Effector CD8-positive, alpha-beta T cell (primary cell): ENCODE measurements at regions not wholly inside any gene's neighbourhood (a gene's known extent, or its start where the extent isn't known, plus 50 kb on each side); places are given as distances from the start of the nearest gene placed in this dataset.
"Not testable (repeated sequence)": the region's sequence is repeated elsewhere in the genome, so short reads cannot be mapped to it uniquely, and the experiment has no call there.

Source experiments
- DNase-seq: peaks from one replicate; lab custom pipeline; 2025; lab: John Stamatoyannopoulos, UW

GRCh38 chr9:30942852-30943251 lies 1441.6 kb upstream of the ACO1 start:
- not testable (repeated sequence) for DNase-seq

GRCh38 chr9:30943446-30944224 lies 1440.8 kb upstream of the ACO1 start:
- no peak for DNase-seq

- DNase-seq: no peak
These were observed 1440.2 kb upstream of the ACO1 start for GRCh38 chr9:30944225-30944569.

GRCh38 chr9:30944741-30945280 lies 1439.6 kb upstream of the ACO1 start:
- DNase-seq: no peak

- DNase-seq: no peak
These were observed 1420.1 kb upstream of the ACO1 start for GRCh38 chr9:30964332-30964731.

GRCh38 chr9:30967476-30967875 lies 1417.0 kb upstream of the ACO1 start:
- no peak for DNase-seq

GRCh38 chr9:30970186-30970585 lies 1414.3 kb upstream of the ACO1 start:
- no peak for DNase-seq

- DNase-seq: no peak
These were observed 1413.6 kb upstream of the ACO1 start for GRCh38 chr9:30970812-30971211.

GRCh38 chr9:30972654-30973053 lies 1411.8 kb upstream of the ACO1 start:
- DNase-seq: no peak

- no peak for DNase-seq
These were observed 1406.5 kb upstream of the ACO1 start for GRCh38 chr9:30977965-30978364.

GRCh38 chr9:30982301-30982700 lies 1402.1 kb upstream of the ACO1 start:
- no peak for DNase-seq

- DNase-seq: no peak
These were observed 1388.3 kb upstream of the ACO1 start for GRCh38 chr9:30995956-30996738.

GRCh38 chr9:30996761-30997160 lies 1387.7 kb upstream of the ACO1 start:
- DNase-seq: no peak

GRCh38 chr9:30997291-30997690 lies 1387.2 kb upstream of the ACO1 start:
- no peak for DNase-seq

GRCh38 chr9:31005086-31005665 lies 1379.3 kb upstream of the ACO1 start:
- no peak for DNase-seq

- DNase-seq: no peak
These were observed 1371.1 kb upstream of the ACO1 start for GRCh38 chr9:31013371-31013770.

GRCh38 chr9:31023847-31024246 lies 1360.6 kb upstream of the ACO1 start:
- DNase-seq: no peak

- DNase-seq: no peak
These were observed 1356.8 kb upstream of the ACO1 start for GRCh38 chr9:31027678-31028077.

- no peak for DNase-seq
These were observed 1356.3 kb upstream of the ACO1 start for GRCh38 chr9:31028137-31028536.

- no peak for DNase-seq
These were observed 1353.7 kb upstream of the ACO1 start for GRCh38 chr9:31030741-31031202.

GRCh38 chr9:31032206-31032605 lies 1352.2 kb upstream of the ACO1 start:
- DNase-seq: no peak

- DNase-seq: no peak
These were observed 1350.1 kb upstream of the ACO1 start for GRCh38 chr9:31034311-31034710.

- DNase-seq: no peak
These were observed 1343.9 kb upstream of the ACO1 start for GRCh38 chr9:31040564-31040963.
